ENCODE measurements at regions not wholly inside any gene's neighbourhood (a gene's known extent, or its start where the extent isn't known, plus 50 kb on each side); places are given as distances from the start of the nearest gene placed in this dataset.

DNA sequence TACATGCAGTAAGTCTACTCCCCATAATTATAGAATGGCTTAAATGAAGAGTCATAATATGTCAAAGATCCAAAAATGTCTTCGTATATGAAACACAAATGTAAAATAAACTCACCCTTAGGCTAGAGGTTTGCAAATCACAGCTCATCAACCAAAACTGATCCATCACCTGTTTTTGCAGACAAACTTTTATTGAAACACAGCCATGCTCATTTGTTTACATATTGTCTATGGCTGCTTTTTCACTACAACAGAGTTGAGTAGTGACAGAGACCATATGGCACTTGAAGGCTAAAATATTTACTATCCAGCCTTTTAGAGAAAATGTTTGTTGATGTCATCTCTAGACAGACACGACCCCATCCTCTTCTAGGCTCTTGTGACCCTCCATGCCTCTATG, 64.5 kb upstream of the GEMIN8 start:
- Histone ChIP-seq H3K9me1 (replicated peaks; ENCODE audit: control insufficient read depth, extremely low read depth, insufficient read depth, low read length) (no peaks in the 10 kb centered on the region), H3K36me3 (ENCODE audit: control insufficient read depth in 2 of 2, extremely low read depth in 1 of 2, insufficient read depth in 2 of 2, low read length in 2 of 2) (no peaks in the 10 kb centered on the region), H4K20me1 (replicated peaks; ENCODE audit: control insufficient read depth, extremely low read depth, insufficient read depth, low read length) (no peaks in the 10 kb centered on the region), H3K79me2 (ENCODE audit: control insufficient read depth, insufficient read depth, low read length) (no peaks in the 10 kb centered on the region), H3K4me3 (replicated peaks in 1 of 3; ENCODE audit: insufficient read depth in 1 of 3, low read depth in 1 of 3, low read length in 3 of 3) (no peak overlapping the region), H3K9me3 (replicated peaks; ENCODE audit: control insufficient read depth, insufficient read depth, low read length) (no peaks in the 10 kb centered on the region), H3K27me3 (ENCODE audit: control insufficient read depth in 2 of 2, insufficient read depth in 2 of 2, low read length in 2 of 2) (no peaks in the 10 kb centered on the region), H3K4me1 (ENCODE audit: control insufficient read depth, extremely low read depth, insufficient read depth, low read length) (no peaks in the 10 kb centered on the region), H2AFZ (ENCODE audit: low read depth, low read length) (no peak overlapping the region), H3K27ac (ENCODE audit: insufficient read depth, low read depth, low read length) (no peak overlapping the region), H3K4me2 (ENCODE audit: insufficient read depth, low read length) (no peak overlapping the region), H3K9ac (replicated peaks; ENCODE audit: extremely low read depth, insufficient read depth, low read length) (no peak overlapping the region)
- intact Hi-C loops (cut with micrococcal nuclease) = no loop called here
- DNase-seq (ENCODE audit: low read depth, low spot score) (no peak), FAIRE-seq (no peak)
- no TSS peak for BruUV-seq (replicated peaks)
- TF ChIP-seq GATA2 (IDR thresholded peaks at IDR 0.05; ENCODE audit: insufficient read depth, insufficient read length, low read depth, low read length) (no peak), MYC (IDR thresholded peaks at IDR 0.05; ENCODE audit: low read depth, low read length) (no peak), POLR2A (IDR thresholded peaks at IDR 0.05; ENCODE audit: low read depth, low read length) (no peak), JUN (IDR thresholded peaks at IDR 0.05; ENCODE audit: borderline replicate concordance, insufficient read depth, insufficient read length, low read depth) (no peak), POLR2AphosphoS5 (IDR thresholded peaks at IDR 0.05; ENCODE audit: insufficient read depth, low read depth, low read length) (no peak), EZH2 (IDR thresholded peaks at IDR 0.05; ENCODE audit: borderline replicate concordance, low read depth, low read length, severe bottlenecking) (no peak), FOS (IDR thresholded peaks at IDR 0.05; ENCODE audit: borderline replicate concordance, insufficient read depth, low read length) (no peak)
- TF ChIP-seq, protein P1, sequence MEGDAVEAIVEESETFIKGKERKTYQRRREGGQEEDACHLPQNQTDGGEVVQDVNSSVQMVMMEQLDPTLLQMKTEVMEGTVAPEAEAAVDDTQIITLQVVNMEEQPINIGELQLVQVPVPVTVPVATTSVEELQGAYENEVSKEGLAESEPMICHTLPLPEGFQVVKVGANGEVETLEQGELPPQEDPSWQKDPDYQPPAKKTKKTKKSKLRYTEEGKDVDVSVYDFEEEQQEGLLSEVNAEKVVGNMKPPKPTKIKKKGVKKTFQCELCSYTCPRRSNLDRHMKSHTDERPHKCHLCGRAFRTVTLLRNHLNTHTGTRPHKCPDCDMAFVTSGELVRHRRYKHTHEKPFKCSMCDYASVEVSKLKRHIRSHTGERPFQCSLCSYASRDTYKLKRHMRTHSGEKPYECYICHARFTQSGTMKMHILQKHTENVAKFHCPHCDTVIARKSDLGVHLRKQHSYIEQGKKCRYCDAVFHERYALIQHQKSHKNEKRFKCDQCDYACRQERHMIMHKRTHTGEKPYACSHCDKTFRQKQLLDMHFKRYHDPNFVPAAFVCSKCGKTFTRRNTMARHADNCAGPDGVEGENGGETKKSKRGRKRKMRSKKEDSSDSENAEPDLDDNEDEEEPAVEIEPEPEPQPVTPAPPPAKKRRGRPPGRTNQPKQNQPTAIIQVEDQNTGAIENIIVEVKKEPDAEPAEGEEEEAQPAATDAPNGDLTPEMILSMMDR (IDR thresholded peaks at IDR 0.05; ENCODE audit: extremely low read depth in 1 of 2, insufficient read depth in 1 of 2, low read depth in 1 of 2, low read length in 2 of 2) = no peak
- TF ChIP-seq, protein P2, sequence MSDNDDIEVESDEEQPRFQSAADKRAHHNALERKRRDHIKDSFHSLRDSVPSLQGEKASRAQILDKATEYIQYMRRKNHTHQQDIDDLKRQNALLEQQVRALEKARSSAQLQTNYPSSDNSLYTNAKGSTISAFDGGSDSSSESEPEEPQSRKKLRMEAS (IDR thresholded peaks at IDR 0.05; ENCODE audit: insufficient read depth, insufficient read length) = no peak
- ChIA-PET CTCF (interaction anchor here (1.1 to 2.2 kb wide), 2 partner anchors 1049 to 1054 kb away, joined by 3 to 11 read pairs; no protein-coding TSS in a partner anchor), POLR2A (no interaction called here)
- dilution Hi-C loops (cut with MboI; ENCODE audit: extremely low pct_ligation_motif_present, low sequenced_read_pairs) = no loop called here

All from endothelial cell of umbilical vein (primary cell).